Adipocyte (in vitro differentiated cells): ENCODE measurements at regions not wholly inside any gene's neighbourhood (a gene's known extent, or its start where the extent isn't known, plus 50 kb on each side); places are given as distances from the start of the nearest gene placed in this dataset.
"Not testable (repeated sequence)": the region's sequence is repeated elsewhere in the genome, so short reads cannot be mapped to it uniquely, and the experiment has no call there.

Experiments
- DNase-seq: peaks from one replicate; pipeline ENCODE4 v3.0.0-alpha.2; 2015; ENCODE audit warnings: low read depth
- H3K27me3 ChIP-seq: replicated peaks from 2 replicates; pipeline ENCODE4 v1.7.0; 2013; ENCODE audit warnings: mild to moderate bottlenecking, low read length, moderate library complexity; ENCODE audit not compliant: control insufficient read depth, insufficient read depth
- H3K36me3 ChIP-seq: 2 replicates; pipeline ENCODE4 v1.7.0; 2013; ENCODE audit warnings: low read length, mild to moderate bottlenecking, moderate library complexity; ENCODE audit not compliant: control insufficient read depth, insufficient read depth, severe bottlenecking
- H3K4me1 ChIP-seq: 2 replicates; pipeline ENCODE4 v1.7.0; 2013; ENCODE audit warnings: mild to moderate bottlenecking, low read length, moderate library complexity; ENCODE audit not compliant: control insufficient read depth, insufficient read depth
- H3K4me3 ChIP-seq: 2 replicates; pipeline ENCODE4 v1.7.0; 2013; ENCODE audit warnings: mild to moderate bottlenecking, low read length, moderate library complexity
- H3K9ac ChIP-seq: 2 replicates; pipeline ENCODE4 v1.7.0; 2013; ENCODE audit warnings: mild to moderate bottlenecking, low read length, moderate library complexity
- H3K9me3 ChIP-seq: 2 replicates; pipeline ENCODE4 v1.7.0; 2013; ENCODE audit warnings: mild to moderate bottlenecking, low read length, moderate library complexity; ENCODE audit not compliant: control insufficient read depth

DNA sequence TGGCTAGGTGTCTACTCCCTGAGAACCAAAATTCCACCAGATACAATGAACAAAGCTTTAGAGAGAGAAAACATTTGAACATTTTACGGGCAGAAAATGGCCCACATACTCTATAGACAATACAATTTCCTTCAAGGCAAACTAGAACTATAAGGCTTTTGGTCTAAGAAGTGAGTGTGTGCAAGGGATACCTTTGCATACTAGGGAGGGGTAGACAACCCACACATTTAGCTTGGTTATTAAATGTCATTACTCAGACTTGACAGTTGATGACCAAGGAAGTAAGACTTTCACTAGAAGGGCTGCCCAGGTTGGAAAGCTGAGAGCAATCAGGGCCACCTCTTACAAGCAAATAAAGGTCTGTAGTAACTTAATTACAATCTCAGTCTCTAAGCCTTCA, 64.0 kb upstream of the PLEKHM1 start:
- DNase-seq, H3K4me3 ChIP-seq, H3K27me3 ChIP-seq, H3K9ac ChIP-seq, H3K9me3 ChIP-seq, H3K4me1 ChIP-seq, H3K36me3 ChIP-seq: not testable (repeated sequence)

DNA sequence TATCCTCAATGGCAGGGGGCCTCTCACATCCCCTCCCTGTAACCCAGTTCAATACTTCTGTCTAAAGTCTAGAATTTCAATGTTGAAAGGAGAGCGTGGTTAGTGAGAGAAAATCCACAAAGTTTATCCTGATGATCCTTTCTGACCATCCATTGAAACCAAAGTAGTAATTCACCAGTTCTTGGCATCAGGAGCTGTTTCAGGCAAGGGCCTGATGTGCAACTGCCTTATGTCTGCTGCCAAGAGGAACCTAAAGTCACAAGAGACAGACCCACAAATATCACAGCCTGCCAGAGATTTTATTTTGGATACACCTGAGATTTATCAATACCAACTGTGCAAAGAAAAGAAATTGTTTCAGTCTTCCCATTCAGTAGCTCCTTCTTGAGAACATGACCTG, 68.3 kb upstream of the PLEKHM1 start:
- H3K4me1 ChIP-seq, H3K36me3 ChIP-seq: not testable (repeated sequence)

DNA sequence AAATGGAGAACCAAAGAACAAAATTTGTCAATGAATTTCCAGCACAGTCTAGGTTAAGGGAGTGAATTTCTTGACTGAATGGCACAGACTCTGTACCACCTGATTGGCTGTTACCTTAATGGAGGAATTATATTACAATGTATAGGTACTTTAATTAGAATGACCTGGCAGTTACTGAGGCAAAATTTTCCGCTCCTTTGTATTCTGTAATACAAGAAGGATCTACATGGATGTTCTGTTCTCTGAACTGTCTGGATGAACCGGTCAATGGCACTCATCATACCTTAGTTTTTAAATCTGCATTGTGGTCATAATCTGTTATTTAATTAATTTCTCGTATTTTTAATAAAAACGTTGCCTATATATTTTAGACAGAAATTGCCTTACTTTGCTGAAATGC, 72.3 kb upstream of the PLEKHM1 start:
- H3K4me1 ChIP-seq, H3K9me3 ChIP-seq, DNase-seq, H3K4me3 ChIP-seq, H3K36me3 ChIP-seq, H3K27me3 ChIP-seq, H3K9ac ChIP-seq: not testable (repeated sequence)

More for the DNA sequence above, 68.3 kb upstream of the PLEKHM1 start:
- not testable (repeated sequence) for H3K9ac ChIP-seq, H3K9me3 ChIP-seq, DNase-seq, H3K4me3 ChIP-seq, H3K27me3 ChIP-seq

DNA sequence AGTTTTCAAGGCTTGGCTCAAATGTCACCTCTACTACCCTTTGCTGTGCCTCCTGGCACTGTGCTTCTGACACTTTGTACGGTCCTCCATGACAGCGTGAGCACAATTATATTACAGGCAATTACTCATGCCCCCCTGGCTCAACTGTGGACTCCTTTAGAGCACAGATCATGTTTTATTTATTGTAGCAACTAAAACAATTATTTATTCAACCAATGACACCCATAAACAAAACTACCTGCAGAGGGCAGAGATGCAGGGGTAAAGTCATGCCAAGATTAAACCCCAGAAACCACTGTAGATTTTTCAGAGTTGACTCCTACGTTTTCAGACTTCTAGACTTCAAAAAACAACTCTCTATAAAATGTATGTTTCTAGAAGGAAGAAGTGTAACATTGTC, 72.8 kb upstream of the PLEKHM1 start:
- not testable (repeated sequence) for H3K36me3 ChIP-seq, H3K4me1 ChIP-seq, H3K9ac ChIP-seq, H3K9me3 ChIP-seq, H3K4me3 ChIP-seq, H3K27me3 ChIP-seq, DNase-seq

DNA sequence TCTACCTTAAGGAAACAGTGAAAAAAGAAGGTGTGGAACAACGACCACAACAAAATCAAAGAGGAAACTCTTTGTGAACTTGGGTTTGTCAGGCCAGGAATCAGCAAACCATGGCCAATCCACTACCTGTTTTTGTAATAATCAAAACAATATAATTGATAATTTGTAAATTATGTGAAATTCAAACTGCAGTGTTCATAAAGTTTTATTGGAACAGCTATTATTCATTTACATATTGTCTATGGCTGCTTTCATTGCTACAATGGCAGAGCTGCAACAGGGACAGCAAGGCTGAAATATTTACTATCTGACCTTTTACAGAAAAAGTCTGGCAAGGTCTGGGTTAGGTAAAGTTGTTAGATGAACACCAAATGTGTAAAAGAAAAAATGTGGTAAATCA, 77.8 kb upstream of the PLEKHM1 start:
- H3K27me3 ChIP-seq, H3K4me1 ChIP-seq, H3K9ac ChIP-seq, H3K36me3 ChIP-seq, H3K9me3 ChIP-seq, H3K4me3 ChIP-seq, DNase-seq: not testable (repeated sequence)

DNA sequence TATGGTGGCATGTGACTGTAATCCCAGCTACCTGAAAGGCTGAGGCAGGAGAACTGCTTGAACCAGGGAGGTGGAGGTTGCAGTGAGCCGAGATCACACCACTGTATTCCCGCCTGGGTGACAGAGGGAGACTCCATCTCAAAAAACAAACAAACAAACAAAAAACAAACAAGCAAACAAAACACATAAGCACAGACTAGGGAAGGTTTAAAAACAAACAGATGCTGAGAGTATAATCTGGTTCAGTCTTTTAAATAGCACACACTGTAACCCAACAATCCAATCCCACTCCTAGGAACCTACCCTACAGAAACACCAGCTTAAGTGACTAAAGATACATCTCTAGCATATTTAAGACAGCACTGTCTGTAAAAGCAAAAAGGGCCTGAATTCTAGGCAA, 82.8 kb upstream of the PLEKHM1 start:
- not testable (repeated sequence) for H3K9me3 ChIP-seq, DNase-seq, H3K27me3 ChIP-seq, H3K36me3 ChIP-seq, H3K9ac ChIP-seq, H3K4me3 ChIP-seq
- H3K4me1 ChIP-seq, result peaks cover 19% of the 10 kb centered on the region

DNA sequence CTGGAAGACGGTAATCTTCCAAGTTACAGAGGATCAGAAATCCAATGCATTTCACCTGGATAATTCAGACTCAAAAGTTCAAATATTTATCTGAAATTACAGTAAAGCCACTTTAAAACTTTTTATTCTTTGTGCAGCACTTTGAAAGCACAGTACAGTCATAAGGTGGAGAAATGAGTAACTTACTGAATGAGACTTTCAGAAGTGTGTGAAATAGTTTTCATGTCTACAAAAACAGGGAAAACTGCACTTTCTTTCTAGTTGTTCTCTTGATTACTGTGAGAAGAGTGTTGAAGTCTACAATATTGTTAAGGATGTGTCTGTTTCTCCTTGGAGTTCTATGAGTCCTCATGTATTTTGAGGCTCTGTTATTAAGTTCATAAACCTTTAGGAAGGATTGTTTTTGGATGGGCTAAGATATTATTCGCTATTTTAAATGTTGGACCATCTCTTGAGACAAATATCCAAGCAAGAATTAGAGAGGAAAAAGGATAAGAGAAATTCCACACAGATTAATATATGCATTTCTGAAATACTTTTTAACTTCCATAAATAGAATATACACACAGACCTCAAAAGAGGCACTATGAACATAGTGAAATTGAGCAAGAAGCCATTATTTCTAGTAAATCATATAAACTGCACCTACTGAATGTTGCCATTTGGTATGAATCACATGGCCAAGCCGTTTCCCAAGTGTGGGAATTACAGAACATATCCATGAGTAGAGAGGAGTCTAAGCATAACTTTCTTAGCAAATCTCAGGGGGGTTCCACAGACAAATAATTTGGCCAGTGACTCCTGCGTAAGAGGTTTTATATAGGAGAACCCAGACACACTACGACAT, 83.6 kb upstream of the PLEKHM1 start:
- H3K9ac ChIP-seq, result no peak overlapping the region
- no peaks in the 10 kb centered on the region for H3K36me3 ChIP-seq
- peaks cover 19% of the 10 kb centered on the region for H3K4me1 ChIP-seq
- H3K9me3 ChIP-seq, result no peaks in the 10 kb centered on the region
- peak overlapping the region; percentile 51 for H3K4me3 ChIP-seq
- peak; percentile 44 for DNase-seq
- H3K27me3 ChIP-seq, result no peaks in the 10 kb centered on the region

DNA sequence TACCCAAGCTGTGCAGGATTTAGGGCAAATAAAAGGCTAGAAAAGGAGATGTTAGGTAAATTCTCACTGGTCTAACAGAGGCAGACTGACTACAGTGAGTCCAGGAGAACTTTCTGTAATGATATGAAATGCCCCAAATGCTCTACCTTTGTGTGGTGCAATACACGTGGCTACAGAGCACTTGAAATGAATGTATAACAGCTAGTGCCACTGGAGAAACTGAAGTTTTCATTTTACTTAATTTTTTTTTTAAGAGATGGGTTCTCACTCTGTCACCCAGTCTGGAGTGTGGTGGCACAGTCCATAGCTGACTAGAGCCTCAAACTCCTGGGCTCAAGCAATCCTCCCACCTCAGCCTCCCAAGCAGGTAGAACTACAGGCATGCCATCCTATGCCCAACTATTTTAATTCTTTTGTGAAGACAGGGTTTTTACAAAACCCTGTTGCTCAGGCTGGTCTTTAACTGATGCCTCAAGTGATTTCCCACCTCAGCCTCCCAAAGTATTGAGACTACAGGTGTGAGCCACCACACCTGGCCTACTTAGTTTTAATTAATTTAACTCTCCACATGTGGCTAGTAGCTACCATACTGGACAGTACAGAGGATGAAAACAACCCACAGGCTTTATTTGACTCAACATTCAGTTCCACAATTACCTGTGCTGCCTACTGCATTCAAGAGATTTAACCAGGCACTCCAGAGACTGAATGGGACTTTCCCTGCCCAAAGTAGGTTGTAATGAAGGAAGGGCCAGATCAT, 84.8 kb upstream of the PLEKHM1 start:
- Histone ChIP-seq H3K9ac (no peak overlapping the region), H3K4me3 (peak overlapping the region; percentile 51), H3K4me1 (peaks cover 19% of the 10 kb centered on the region), H3K9me3 (no peaks in the 10 kb centered on the region), H3K36me3 (no peaks in the 10 kb centered on the region), H3K27me3 (no peaks in the 10 kb centered on the region)
- DNase-seq, result no peak

DNA sequence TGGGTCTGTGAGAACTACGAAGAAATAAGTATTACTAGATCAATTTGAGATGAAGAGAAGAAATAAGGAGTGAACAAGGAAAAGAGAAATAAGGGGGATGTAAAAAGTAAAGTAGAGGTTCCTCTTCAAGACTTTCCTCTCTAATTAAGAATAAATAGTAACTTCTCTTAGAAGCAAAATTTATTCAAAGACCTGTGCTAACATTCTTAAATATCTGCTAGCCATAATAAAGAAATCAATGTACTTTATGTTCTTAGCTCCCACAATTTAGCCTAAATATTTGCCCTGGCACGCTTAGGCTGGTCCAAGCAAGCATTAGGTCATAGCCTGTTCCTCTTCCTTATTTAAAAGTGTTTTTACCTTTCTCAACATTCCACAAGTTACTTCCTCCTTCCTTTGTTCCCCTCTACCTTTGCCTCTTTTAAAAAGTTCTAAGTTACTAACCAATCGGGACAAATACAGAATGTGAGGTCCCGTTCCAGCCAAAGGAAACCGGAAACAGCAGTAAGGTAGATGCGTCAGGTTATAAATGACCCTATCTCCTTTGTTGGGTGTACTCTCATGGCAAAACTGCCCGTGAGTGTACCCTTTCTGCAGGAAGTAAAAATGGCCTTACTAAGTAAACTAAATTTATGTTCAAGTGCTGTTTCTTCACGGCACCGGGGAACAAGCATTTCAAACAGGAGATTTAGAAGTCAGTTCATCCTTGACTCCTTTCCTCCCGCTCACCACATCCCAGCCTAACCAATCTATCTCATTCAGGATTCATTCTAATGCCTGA, 86.2 kb upstream of the PLEKHM1 start:
- H3K4me3 ChIP-seq, H3K9ac ChIP-seq, DNase-seq, H3K36me3 ChIP-seq, H3K27me3 ChIP-seq, H3K9me3 ChIP-seq: not testable (repeated sequence)
- peaks cover 19% of the 10 kb centered on the region for H3K4me1 ChIP-seq

DNA sequence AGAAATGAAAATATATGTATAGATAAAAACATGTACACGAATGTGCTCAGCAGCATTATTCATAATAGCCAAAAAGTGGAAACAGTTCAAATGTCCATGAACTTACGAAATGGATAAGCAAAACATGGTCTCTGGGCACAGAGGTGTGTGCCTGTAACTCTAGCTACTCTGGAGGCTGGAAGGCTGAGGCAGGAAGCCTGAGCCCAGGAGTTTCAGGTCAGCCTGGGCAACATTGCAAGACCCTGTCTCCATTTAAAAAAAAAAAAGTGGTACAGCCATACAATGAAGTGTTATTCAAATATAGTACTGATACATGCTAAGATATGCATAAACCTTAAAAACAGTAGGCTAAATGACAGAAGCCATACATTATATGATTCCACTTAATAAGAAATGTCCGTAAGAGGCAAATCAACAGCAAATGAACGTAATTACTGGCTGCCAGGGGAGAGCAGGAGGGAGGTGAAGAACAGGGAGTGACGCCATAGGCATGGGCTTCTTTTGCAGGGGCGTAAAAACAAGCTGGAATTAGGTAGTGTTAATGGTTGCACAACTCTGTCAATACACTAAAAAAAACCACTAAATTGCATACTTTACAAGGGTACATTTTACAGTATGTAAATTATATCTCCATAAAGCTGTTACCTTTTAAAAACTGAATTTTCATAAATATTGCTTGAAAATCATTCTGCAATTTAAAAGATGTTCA, 87.2 kb upstream of the PLEKHM1 start:
- H3K36me3 ChIP-seq, result no peaks in the 10 kb centered on the region
- H3K27me3 ChIP-seq, result no peaks in the 10 kb centered on the region
- no peak for DNase-seq

More for the DNA sequence above, 87.2 kb upstream of the PLEKHM1 start:
- no peak overlapping the region for H3K9ac ChIP-seq
- no peaks in the 10 kb centered on the region for H3K9me3 ChIP-seq
- H3K4me3 ChIP-seq, result no peak overlapping the region
- peaks cover 19% of the 10 kb centered on the region for H3K4me1 ChIP-seq
